HG02884 (cell line): ENCODE measurements at regions not wholly inside any gene's neighbourhood (a gene's known extent, or its start where the extent isn't known, plus 50 kb on each side); places are given as distances from the start of the nearest gene placed in this dataset.

Experiments used
- ATAC-seq: cut with Tn5 transposase; IDR thresholded peaks from one replicate; pipeline ENCODE4 v1.9.1; 2021; ENCODE audit warnings: mild to moderate bottlenecking, moderate library complexity; ENCODE audit not compliant: unreplicated experiment

DNA sequence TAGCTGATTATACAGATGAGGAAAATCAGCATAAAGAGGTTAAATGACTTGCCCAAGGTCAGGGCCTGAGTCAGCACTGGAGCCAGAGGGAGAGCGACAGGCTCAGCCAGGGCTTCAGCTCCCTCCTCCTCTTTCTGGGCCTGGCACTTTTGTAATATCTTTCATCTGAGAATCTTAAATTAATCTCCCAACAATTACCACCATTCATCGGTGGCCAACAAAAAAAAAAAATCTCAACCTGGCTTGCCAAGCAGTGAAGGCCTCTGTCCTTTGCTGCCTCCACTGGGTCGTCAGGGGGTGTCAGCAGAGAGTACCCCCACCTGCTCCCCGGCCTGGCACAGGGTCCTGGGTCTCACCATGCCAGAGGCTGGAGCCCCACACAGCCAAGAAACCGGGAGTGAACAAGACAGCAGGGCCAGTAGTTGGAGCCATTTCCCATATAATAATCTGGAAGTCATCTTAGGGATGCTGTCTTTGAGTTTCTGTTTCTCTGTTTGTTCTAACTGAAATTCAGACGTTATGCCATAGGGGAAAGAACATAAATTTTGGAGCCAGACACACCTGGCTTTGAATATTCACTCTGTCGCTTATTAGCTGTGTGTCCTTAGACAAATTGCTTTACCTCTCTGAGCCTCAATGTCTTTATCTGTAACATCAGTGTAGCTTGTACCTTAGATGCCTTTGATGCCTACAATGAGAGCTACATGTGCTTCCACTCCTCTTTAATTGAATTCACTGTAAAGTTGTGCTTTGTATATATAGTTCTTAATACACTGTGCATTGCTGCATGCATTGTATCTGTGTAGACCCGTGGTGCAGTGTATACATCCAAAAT is 299.9 kb upstream of the MSX2 start:
- no peak for ATAC-seq

- ATAC-seq = no peak
Observed at GRCh38 chr5:174425271-174425963, 299.0 kb upstream of the MSX2 start.

- ATAC-seq = no peak
Observed at GRCh38 chr5:174425964-174426290, 298.5 kb upstream of the MSX2 start.

DNA sequence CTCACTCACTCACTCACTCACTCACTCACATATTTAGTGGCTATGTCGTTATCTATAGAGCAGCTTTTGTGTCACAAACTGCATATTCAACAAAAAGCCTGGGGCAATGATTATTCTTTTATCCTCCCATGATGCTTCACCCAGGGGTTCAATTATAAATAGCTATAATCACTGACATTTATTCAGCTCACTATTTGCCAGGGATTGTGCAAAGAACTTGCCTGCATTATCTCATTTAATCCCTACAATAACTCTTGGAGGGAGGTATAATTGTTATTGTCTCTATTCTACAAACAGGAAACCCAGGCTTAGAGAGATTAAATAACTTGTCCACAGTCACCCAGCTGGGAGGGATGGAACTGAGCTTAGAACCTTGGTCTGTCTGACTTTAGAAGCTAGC is 298.0 kb upstream of the MSX2 start:
- no peak for ATAC-seq

DNA sequence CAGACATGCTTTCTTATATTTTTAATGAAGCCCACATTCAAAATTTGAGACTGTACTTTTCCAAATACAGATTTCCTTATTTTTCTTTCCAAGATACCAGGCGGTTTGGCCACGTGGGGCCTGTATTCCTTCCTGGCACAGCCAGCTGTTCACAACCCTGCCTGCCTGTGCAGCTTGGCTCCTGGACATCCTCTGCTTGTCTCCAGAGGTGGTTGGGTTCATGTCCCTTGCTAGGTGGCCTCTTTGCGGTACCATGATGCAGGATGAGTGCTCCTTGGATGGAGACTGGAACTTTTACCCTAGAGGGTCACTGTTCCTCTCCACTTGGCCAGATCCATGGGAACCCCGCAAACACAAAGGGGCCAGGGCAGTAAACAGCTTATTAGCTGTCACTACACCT is 297.5 kb upstream of the MSX2 start:
- ATAC-seq = no peak

DNA sequence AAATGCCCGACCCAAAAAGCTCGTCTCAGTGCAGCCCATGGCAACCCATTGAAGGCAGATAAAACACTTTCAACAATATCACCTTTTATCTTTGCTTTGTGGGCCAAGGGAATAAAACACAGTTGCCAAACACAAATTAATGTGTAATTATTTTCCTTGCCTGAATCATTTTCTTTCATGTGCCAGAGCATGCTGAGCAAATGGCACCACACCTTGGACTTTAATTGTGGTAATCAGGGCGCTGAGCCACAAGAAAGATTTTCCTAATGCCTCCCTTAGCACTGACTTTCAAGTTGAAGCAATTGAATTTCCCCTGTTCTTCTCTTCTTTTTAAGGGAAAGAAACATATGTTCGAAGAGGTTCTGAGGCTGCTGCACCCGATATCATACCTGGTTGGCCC is 297.1 kb upstream of the MSX2 start:
- no peak for ATAC-seq

DNA sequence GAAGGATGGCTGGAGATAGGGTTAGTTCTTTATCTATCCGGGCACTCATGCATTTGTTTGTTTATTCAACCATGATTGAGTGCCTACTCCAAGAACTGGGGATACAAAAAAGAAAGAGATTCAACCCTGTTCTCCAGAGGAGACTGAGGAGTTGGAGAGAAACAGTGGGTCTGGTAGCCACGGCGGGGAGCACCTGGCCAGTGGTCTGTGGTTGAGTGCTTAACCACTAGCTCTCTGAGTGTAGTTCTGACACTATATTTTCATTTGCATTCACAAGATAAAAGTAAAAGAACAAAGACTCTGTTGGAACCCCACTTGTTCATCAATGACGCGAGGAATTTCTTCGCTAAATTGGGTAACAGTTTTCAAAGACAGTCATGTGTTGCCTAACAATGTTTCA is 295.5 kb upstream of the MSX2 start:
- ATAC-seq = no peak

DNA sequence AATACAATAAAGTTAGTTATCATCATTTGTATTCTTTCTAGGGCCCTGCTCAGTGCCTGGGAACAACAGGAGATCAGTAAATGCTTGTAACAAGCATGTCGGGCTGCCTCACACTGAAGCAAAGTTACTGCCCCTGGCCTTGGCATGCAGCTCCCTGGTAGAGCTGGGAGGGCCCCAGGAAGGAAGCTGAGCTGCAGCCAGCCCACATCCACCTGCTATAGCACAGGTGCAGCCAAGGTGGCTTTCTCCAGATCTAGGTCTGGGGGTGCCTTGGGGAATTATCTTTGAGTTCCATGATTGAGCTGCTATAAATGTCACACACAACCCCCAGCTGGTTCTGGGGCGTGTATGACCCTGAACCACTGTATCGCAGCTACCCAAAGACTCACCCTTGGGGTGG is 293.4 kb upstream of the MSX2 start:
- no peak for ATAC-seq

DNA sequence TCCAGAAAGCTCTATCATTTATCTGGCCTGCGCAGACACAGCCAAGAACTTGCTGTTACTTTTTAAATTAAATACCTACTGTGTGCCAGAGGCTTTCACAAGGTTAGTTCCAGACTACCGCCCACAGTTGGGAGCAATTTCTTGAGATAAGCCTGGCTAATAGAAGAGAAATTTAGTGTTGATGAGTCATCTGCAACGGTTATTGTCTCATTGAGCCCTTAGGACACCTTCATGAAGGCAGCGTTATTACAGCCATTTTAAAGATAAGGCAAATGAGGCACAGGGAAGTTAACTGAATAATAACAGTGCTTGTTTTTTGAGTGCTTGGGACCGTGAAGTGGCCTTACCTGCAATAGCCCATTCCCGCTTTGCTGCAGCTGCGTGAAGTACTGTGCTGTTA is 292.9 kb upstream of the MSX2 start:
- no peak for ATAC-seq

GRCh38 chr5:174433098-174433497 is 291.3 kb upstream of the MSX2 start:
- no peak for ATAC-seq

DNA sequence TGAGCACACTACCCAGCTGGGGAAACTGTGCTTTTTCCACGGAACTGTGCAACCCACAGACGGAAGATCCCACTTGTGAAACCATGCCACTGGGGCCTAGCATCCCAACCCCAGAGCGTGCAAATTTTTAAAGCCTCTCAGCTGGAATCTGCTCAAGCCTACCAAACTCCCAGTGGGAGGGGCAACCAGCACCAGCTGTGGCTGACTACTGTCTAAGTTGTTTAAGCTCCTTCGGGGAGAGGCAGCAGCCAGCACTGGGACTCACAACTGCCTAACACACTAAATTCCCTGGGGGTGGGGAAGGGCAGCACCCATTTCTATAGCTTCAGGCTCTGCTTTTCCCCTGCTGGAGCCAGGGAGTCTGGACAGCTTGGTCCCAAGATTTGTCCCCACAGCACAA is 287.6 kb upstream of the MSX2 start:
- ATAC-seq = no peak

GRCh38 chr5:174444479-174445188 is 279.7 kb upstream of the MSX2 start:
- no peak for ATAC-seq

DNA sequence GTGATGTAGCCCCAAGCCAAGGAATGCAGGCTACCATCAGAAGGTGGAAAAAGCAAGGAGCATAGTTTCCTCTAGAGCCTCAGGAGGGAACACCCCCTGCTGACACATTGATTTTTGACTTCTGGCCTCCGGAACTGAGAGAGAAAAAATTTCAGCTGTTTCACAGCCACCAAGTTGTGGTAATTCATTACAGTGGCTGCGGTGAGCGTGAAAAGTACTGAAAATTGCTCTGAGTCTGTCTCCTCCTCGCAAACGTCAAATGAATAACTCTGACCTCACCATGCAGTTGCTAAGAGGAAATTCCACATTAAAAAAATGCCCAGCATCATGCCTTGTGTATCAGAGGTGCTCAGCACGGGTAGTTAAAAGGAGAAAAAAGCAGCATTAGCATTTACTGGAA is 277.9 kb upstream of the MSX2 start:
- no peak for ATAC-seq

DNA sequence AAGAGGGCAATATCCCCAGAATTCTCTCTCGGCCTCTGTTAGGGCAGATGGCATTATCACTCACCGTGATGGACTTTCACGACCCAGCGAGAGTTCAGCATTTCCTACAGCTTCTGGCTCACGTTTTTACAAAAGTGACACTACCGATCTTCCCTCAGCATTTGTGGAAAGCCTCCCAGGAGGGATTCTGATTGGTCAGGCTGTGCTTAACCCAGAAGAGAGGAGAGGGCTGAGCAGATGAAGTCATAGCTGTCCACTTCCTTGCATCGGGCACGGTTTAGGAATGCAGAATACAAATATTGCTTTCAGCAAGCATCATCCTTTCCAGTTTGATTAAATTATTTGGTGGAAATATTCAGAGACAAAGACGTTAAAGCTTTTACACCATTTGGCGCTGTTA is 277.4 kb upstream of the MSX2 start:
- ATAC-seq = no peak

DNA sequence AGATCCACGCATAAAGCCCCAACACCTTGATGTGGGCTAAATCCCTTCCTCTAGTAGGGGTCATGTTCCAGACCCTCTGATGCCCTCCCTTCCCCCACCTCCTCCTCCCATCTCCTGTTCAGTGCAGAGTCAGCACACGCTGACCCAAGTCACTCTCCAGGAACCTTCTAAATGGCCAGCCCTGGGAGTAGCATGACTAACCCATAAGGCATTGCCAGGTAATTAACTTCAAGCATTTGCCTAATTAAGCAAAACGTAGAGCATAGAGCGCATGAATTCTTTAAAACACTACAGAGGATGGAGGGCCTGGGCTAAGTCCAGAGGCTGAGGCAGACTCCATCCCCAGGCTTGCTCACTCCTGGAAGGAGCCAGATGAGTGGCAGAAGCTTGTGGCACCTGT is 276.3 kb upstream of the MSX2 start:
- no peak for ATAC-seq

- ATAC-seq = no peak
Observed at GRCh38 chr5:174448662-174449061, 275.7 kb upstream of the MSX2 start.

DNA sequence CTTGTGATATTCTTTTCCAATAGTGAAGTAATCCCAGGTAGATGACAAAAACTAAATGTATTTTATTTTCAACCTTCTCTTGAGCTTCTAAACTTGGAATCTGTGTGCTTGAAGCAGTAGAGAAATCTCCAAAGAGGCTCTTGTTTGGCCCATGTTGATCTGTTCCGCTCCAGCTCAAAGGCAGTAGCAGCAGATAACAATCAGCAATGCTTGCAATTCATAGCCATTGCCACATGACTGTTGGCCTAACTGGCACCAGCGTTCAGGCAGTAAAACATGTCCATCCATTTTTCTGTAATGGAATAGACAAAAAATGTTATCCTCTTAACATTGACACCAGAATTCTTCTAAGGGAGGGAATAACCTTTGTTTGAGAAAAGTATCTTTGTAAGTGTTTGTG is 270.7 kb upstream of the MSX2 start:
- no peak for ATAC-seq

- ATAC-seq = no peak
Observed at GRCh38 chr5:174454464-174454863, 269.9 kb upstream of the MSX2 start.

- ATAC-seq = no peak
Observed at GRCh38 chr5:174454890-174455289, 269.5 kb upstream of the MSX2 start.

DNA sequence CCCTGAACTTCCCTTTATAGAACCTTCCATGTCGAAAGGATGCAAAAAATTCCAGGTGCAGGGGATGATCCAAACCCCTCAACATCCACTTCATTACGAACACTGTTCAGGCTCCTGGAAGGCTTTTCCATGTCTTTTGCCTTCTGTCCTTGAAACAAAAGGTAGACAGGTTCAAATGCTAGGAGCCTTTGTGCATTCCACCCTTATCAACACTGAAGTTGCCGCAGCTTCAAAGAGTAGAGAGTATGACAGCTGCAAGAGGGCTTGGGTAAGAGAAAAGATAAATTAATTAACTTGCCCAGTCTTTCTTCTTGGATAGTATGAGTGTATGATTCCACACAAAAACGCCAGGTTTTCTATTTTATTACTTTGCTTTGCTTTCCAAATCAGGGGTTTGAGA is 269.1 kb upstream of the MSX2 start:
- no peak for ATAC-seq

GRCh38 chr5:174457141-174457678 is 267.2 kb upstream of the MSX2 start:
- no peak for ATAC-seq
